Hepatocyte (in vitro differentiated cells): ENCODE measurements at regions not wholly inside any gene's neighbourhood (a gene's known extent, or its start where the extent isn't known, plus 50 kb on each side); places are given as distances from the start of the nearest gene placed in this dataset.
"Not testable (repeated sequence)": the region's sequence is repeated elsewhere in the genome, so short reads cannot be mapped to it uniquely, and the experiment has no call there.

Experiments
- DNase-seq: peaks from one replicate; pipeline ENCODE4 v3.0.0-alpha.2; 2016; ENCODE audit warnings: low spot score
- H2AFZ ChIP-seq: fragments of 200-600 bp; sonication (generic); 2 replicates; pipeline ENCODE4 v1.6.0; 2016; ENCODE audit warnings: antibody characterized with exemption, mild to moderate bottlenecking
- H3K27ac ChIP-seq: fragments of 200-600 bp; sonication (generic); 2 replicates; pipeline ENCODE4 v1.5.1; 2016; ENCODE audit warnings: mild to moderate bottlenecking
- H3K27me3 ChIP-seq: fragments of 200-600 bp; sonication (generic); 2 replicates; pipeline ENCODE4 v1.6.1; 2016
- H3K36me3 ChIP-seq: fragments of 200-600 bp; sonication (generic); replicated peaks from 2 replicates; pipeline ENCODE4 v1.5.1; 2016; ENCODE audit warnings: low read depth; ENCODE audit not compliant: insufficient read depth
- H3K4me1 ChIP-seq: fragments of 200-600 bp; sonication (generic); 2 replicates; pipeline ENCODE4 v1.5.1; 2016; ENCODE audit warnings: mild to moderate bottlenecking, moderate library complexity; ENCODE audit not compliant: insufficient read depth
- H3K4me2 ChIP-seq: fragments of 200-600 bp; sonication (generic); 2 replicates; pipeline ENCODE4 v1.6.0; 2016
- H3K4me3 ChIP-seq: fragments of 200-600 bp; sonication (generic); 2 replicates; pipeline ENCODE4 v1.5.1; 2016; ENCODE audit warnings: mild to moderate bottlenecking
- H3K79me2 ChIP-seq: fragments of 200-600 bp; sonication (generic); 2 replicates; pipeline ENCODE4 v1.6.0; 2017; ENCODE audit warnings: mild to moderate bottlenecking
- H3K9me2 ChIP-seq: fragments of 200-600 bp; sonication (generic); replicated peaks from 2 replicates; pipeline ENCODE4 v1.6.0; 2017; ENCODE audit warnings: mild to moderate bottlenecking; ENCODE audit not compliant: insufficient read depth
- H3K9me3 ChIP-seq: fragments of 200-600 bp; sonication (generic); 2 replicates; pipeline ENCODE4 v1.5.1; 2016; ENCODE audit warnings: low read depth, mild to moderate bottlenecking
- H4K20me1 ChIP-seq: fragments of 200-600 bp; sonication (generic); 2 replicates; pipeline ENCODE4 v1.6.0; 2016; ENCODE audit warnings: mild to moderate bottlenecking; ENCODE audit not compliant: insufficient read depth, poor library complexity, severe bottlenecking
- CTCF ChIP-seq: fragments of 200-600 bp; sonication (generic); IDR thresholded peaks from 2 replicates; pipeline ENCODE4 v1.5.1; 2016; ENCODE audit warnings: antibody characterized with exemption, mild to moderate bottlenecking; ENCODE audit not compliant: poor library complexity
- EZH2 ChIP-seq: fragments of 200-600 bp; sonication (generic); IDR thresholded peaks from 2 replicates; pipeline ENCODE4 v1.6.1; 2016; ENCODE audit warnings: antibody characterized with exemption, mild to moderate bottlenecking, borderline replicate concordance
- EZH2phosphoT487 ChIP-seq: fragments of 200-600 bp; sonication (generic); IDR thresholded peaks from one replicate; pipeline ENCODE4 v1.6.1; 2018; ENCODE audit warnings: antibody characterized with exemption, mild to moderate bottlenecking, low read depth, moderate library complexity; ENCODE audit not compliant: unreplicated experiment, severe bottlenecking
- WGBS: methylation state at CpG from one replicate; pipeline ENCODE4 v1.1.6; 2016; ENCODE audit warnings: low lambda C conversion rate; ENCODE audit errors: missing lambda C conversion rate; 5-methylcytosine and 5-hydroxymethylcytosine counted together

GRCh38 chr20:29326376-29327070 is 1930.9 kb upstream of the DEFB115 start:
- H3K27ac ChIP-seq, result no peak overlapping the region
- no peaks in the 10 kb centered on the region for H3K9me2 ChIP-seq
- no peaks in the 10 kb centered on the region for H3K27me3 ChIP-seq
- no peak overlapping the region for H3K4me3 ChIP-seq
- no peaks in the 10 kb centered on the region for H4K20me1 ChIP-seq
- no peaks in the 10 kb centered on the region for H3K4me1 ChIP-seq
- TF ChIP-seq CTCF, result no peak
- no peak for TF ChIP-seq EZH2phosphoT487
- TF ChIP-seq EZH2, result no peak
- 77% methylated on average over 27 of the region's 27 CpGs for WGBS
- no peaks in the 10 kb centered on the region for H3K79me2 ChIP-seq
- no peak overlapping the region for H3K4me2 ChIP-seq
- no peak overlapping the region for H2AFZ ChIP-seq
- no peak for DNase-seq
- no peaks in the 10 kb centered on the region for H3K9me3 ChIP-seq
- no peaks in the 10 kb centered on the region for H3K36me3 ChIP-seq

GRCh38 chr20:29327600-29328420 is 1929.7 kb upstream of the DEFB115 start:
- H3K4me2 ChIP-seq, DNase-seq: not testable (repeated sequence)
- 63% methylated on average over 26 of the region's 33 CpGs for WGBS

GRCh38 chr20:29330429-29331115 is 1926.9 kb upstream of the DEFB115 start:
- not testable (repeated sequence) for H3K27ac ChIP-seq, H4K20me1 ChIP-seq, H3K4me3 ChIP-seq, H2AFZ ChIP-seq, H3K9me2 ChIP-seq, H3K36me3 ChIP-seq, H3K9me3 ChIP-seq, H3K4me1 ChIP-seq, DNase-seq, H3K27me3 ChIP-seq, H3K79me2 ChIP-seq, H3K4me2 ChIP-seq
- 53% methylated on average over 10 of the region's 10 CpGs for WGBS

More at GRCh38 chr20:29327600-29328420, 1929.7 kb upstream of the DEFB115 start:
- not testable (repeated sequence) for H4K20me1 ChIP-seq, H3K27ac ChIP-seq, H3K27me3 ChIP-seq, H2AFZ ChIP-seq, H3K9me2 ChIP-seq, H3K79me2 ChIP-seq, H3K36me3 ChIP-seq, H3K4me1 ChIP-seq, H3K4me3 ChIP-seq, H3K9me3 ChIP-seq

GRCh38 chr20:29349836-29350235 is 1907.6 kb upstream of the DEFB115 start:
- Histone ChIP-seq H3K27ac (no peak overlapping the region), H3K36me3 (no peaks in the 10 kb centered on the region), H4K20me1 (no peaks in the 10 kb centered on the region), H3K4me2 (no peak overlapping the region), H3K9me3 (no peaks in the 10 kb centered on the region), H3K27me3 (no peaks in the 10 kb centered on the region), H2AFZ (no peak overlapping the region), H3K4me3 (no peak overlapping the region), H3K9me2 (no peaks in the 10 kb centered on the region), H3K4me1 (no peaks in the 10 kb centered on the region), H3K79me2 (no peaks in the 10 kb centered on the region)
- no peak for TF ChIP-seq EZH2
- TF ChIP-seq CTCF, result no peak
- TF ChIP-seq EZH2phosphoT487, result no peak
- DNase-seq, result no peak
- WGBS, result 70% methylated on average over 10 of the region's 14 CpGs

- 34% methylated on average over 2 of the region's 2 CpGs for WGBS
- not testable (repeated sequence) for H3K4me3 ChIP-seq, H4K20me1 ChIP-seq, H3K9me3 ChIP-seq, DNase-seq, H3K27ac ChIP-seq, H3K9me2 ChIP-seq, H2AFZ ChIP-seq, H3K4me2 ChIP-seq, H3K27me3 ChIP-seq, H3K4me1 ChIP-seq, H3K79me2 ChIP-seq, H3K36me3 ChIP-seq
Observed at GRCh38 chr20:29375937-29376336, 1881.5 kb upstream of the DEFB115 start.

GRCh38 chr20:29392853-29393252 is 1864.6 kb upstream of the DEFB115 start:
- H4K20me1 ChIP-seq, H3K27ac ChIP-seq, DNase-seq, H3K9me2 ChIP-seq, H3K4me2 ChIP-seq, H3K9me3 ChIP-seq, H3K79me2 ChIP-seq, H3K36me3 ChIP-seq, H2AFZ ChIP-seq, H3K4me3 ChIP-seq, H3K27me3 ChIP-seq, H3K4me1 ChIP-seq: not testable (repeated sequence)
- 54% methylated on average over 8 of the region's 9 CpGs for WGBS
